Breast epithelium (tissue), 3 donors: ENCODE measurements at regions not wholly inside any gene's neighbourhood (a gene's known extent, or its start where the extent isn't known, plus 50 kb on each side); places are given as distances from the start of the nearest gene placed in this dataset.

Source experiments
- POLR2A ChIP-seq: fragments of 450-650 bp; IDR thresholded peaks from one replicate; pipeline ENCODE4 v1.6.1; 2016; ENCODE audit warnings: antibody characterized with exemption, mild to moderate bottlenecking, moderate library complexity
- POLR2AphosphoS5 ChIP-seq, 3 donors: sonication (generic); formaldehyde crosslinking; IDR thresholded peaks; one replicate each; pipeline ENCODE4 v1.6.1; 2017; ENCODE audit warnings: antibody characterized with exemption in 3 of 3
- TF ChIP-seq, protein P1 (sequence below), 3 donors: fragments of 450-650 bp; IDR thresholded peaks; one replicate each; pipeline ENCODE4 v1.5.1; 2016 to 2017; ENCODE audit warnings: antibody characterized with exemption in 3 of 3, mild to moderate bottlenecking in 3 of 3, moderate library complexity in 3 of 3

DNA sequence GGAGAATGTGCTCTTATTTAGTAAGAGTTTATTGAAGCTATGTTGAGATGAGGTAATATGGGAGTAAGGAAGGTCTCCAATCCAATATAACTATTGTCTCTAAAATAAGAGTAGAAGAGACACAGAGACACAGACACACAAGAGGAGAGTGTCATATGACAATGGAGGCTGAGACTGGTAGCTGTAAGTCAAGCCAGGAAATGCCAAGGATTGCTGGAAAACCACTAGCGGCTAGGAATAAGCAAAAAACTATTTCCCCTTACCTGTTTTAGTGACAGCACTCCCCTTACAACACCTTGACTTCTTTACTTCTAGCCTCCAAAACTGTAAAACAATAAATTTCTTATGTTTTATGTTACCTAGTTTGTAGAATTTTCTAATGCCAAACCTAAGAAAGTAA lies 1652.8 kb downstream of the LRRC4C start:
- TF ChIP-seq, protein P1, sequence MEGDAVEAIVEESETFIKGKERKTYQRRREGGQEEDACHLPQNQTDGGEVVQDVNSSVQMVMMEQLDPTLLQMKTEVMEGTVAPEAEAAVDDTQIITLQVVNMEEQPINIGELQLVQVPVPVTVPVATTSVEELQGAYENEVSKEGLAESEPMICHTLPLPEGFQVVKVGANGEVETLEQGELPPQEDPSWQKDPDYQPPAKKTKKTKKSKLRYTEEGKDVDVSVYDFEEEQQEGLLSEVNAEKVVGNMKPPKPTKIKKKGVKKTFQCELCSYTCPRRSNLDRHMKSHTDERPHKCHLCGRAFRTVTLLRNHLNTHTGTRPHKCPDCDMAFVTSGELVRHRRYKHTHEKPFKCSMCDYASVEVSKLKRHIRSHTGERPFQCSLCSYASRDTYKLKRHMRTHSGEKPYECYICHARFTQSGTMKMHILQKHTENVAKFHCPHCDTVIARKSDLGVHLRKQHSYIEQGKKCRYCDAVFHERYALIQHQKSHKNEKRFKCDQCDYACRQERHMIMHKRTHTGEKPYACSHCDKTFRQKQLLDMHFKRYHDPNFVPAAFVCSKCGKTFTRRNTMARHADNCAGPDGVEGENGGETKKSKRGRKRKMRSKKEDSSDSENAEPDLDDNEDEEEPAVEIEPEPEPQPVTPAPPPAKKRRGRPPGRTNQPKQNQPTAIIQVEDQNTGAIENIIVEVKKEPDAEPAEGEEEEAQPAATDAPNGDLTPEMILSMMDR (IDR thresholded peaks at IDR 0.05) = no peak
- TF ChIP-seq POLR2AphosphoS5 (IDR thresholded peaks at IDR 0.05) (no peak), POLR2A (no peak)
